HepG2 (cell line): ENCODE measurements at regions not wholly inside any gene's neighbourhood (a gene's known extent, or its start where the extent isn't known, plus 50 kb on each side); places are given as distances from the start of the nearest gene placed in this dataset.

Source experiments
- AHR ChIP-seq: IDR thresholded peaks from 2 replicates; pipeline ENCODE4 v1.6.1; 2018; ENCODE audit warnings: missing genetic modification reagents, missing compliant biosample characterization
- ARID2 ChIP-seq: sonication (generic); formaldehyde crosslinking; IDR thresholded peaks from 2 replicates; pipeline ENCODE4 v1.8.1; 2022; ENCODE audit warnings: mild to moderate bottlenecking, missing genetic modification reagents, borderline replicate concordance
- ATF3 ChIP-seq: sonication (generic); formaldehyde crosslinking; IDR thresholded peaks from 2 replicates; pipeline ENCODE4 v1.4.0; 2020; ENCODE audit warnings: missing genetic modification reagents
- BATF2 ChIP-seq: sonication (generic); formaldehyde crosslinking; IDR thresholded peaks from 2 replicates; pipeline ENCODE4 v1.8.0; 2022; ENCODE audit warnings: mild to moderate bottlenecking, missing genetic modification reagents, moderate library complexity
- FOXM1 ChIP-seq: sonication (generic); formaldehyde crosslinking; IDR thresholded peaks from 2 replicates; pipeline ENCODE4 v1.5.0; 2020; ENCODE audit warnings: missing genetic modification reagents
- JARID2 ChIP-seq: sonication (generic); formaldehyde crosslinking; IDR thresholded peaks from 2 replicates; pipeline ENCODE4 v1.8.1; 2023; ENCODE audit warnings: missing genetic modification reagents, inconsistent platforms; ENCODE audit not compliant: insufficient replicate concordance
- JDP2 ChIP-seq: sonication (generic); formaldehyde crosslinking; IDR thresholded peaks from 2 replicates; pipeline ENCODE4 v1.8.1; 2022; ENCODE audit warnings: missing genetic modification reagents, borderline replicate concordance
- MATR3 ChIP-seq: sonication (generic); formaldehyde crosslinking; IDR thresholded peaks from 2 replicates; pipeline ENCODE4 v1.4.0; 2020; ENCODE audit warnings: missing genetic modification reagents
- MTA3 ChIP-seq: sonication (generic); formaldehyde crosslinking; IDR thresholded peaks from 2 replicates; pipeline ENCODE4 v1.4.0; 2020; ENCODE audit warnings: missing genetic modification reagents
- MTERF4 ChIP-seq: sonication (generic); formaldehyde crosslinking; IDR thresholded peaks from 2 replicates; pipeline ENCODE4 v1.8.0; 2023; ENCODE audit warnings: mild to moderate bottlenecking, missing genetic modification reagents
- POLR2AphosphoS2 ChIP-seq: IDR thresholded peaks from 2 replicates; pipeline ENCODE4 v1.6.1; 2011; ENCODE audit warnings: low read depth, low read length, improper control_type of control experiment
- RCOR2 ChIP-seq: IDR thresholded peaks from 2 replicates; pipeline ENCODE4 v1.6.1; 2016; ENCODE audit warnings: missing biosample characterization, missing genetic modification reagents
- RNF219 ChIP-seq: sonication (generic); formaldehyde crosslinking; IDR thresholded peaks from 2 replicates; pipeline ENCODE4 v1.5.0; 2020; ENCODE audit warnings: mild to moderate bottlenecking, missing genetic modification reagents
- SMAD3 ChIP-seq: sonication (generic); formaldehyde crosslinking; IDR thresholded peaks from 2 replicates; pipeline ENCODE4 v1.4.0; 2020; ENCODE audit warnings: missing genetic modification reagents
- TBL1XR1 ChIP-seq: fragments of 150-350 bp; IDR thresholded peaks from 2 replicates; pipeline ENCODE4 v1.6.1; 2014; ENCODE audit warnings: borderline replicate concordance, low read length; ENCODE audit not compliant: partially characterized antibody
- TRAFD1 ChIP-seq: sonication (generic); formaldehyde crosslinking; IDR thresholded peaks from 2 replicates; pipeline ENCODE4 v1.5.1; 2020; ENCODE audit warnings: missing genetic modification reagents, mild to moderate bottlenecking, borderline replicate concordance
- WIZ ChIP-seq: sonication (generic); formaldehyde crosslinking; IDR thresholded peaks from 2 replicates; pipeline ENCODE4 v1.5.1; 2020; ENCODE audit warnings: mild to moderate bottlenecking, missing genetic modification reagents
- ZNF263 ChIP-seq: sonication (generic); formaldehyde crosslinking; IDR thresholded peaks from 2 replicates; pipeline ENCODE4 v1.4.0; 2020; ENCODE audit warnings: missing genetic modification reagents
- ZNF281 ChIP-seq: sonication (generic); formaldehyde crosslinking; IDR thresholded peaks from 2 replicates; pipeline ENCODE4 v1.4.0; 2020; ENCODE audit warnings: missing genetic modification reagents, borderline replicate concordance
- ZNF441 ChIP-seq: sonication (generic); formaldehyde crosslinking; IDR thresholded peaks from 2 replicates; pipeline ENCODE4 v1.7.0; 2021; ENCODE audit warnings: missing genetic modification reagents, borderline replicate concordance
- ZNF619 ChIP-seq: sonication (generic); formaldehyde crosslinking; IDR thresholded peaks from 2 replicates; pipeline ENCODE4 v1.4.0; 2020; ENCODE audit warnings: mild to moderate bottlenecking, missing genetic modification reagents

GRCh38 chr3:8443829-8444791 is 57.5 kb upstream of the LMCD1 start (continued):
- TF ChIP-seq MATR3 (CRISPR knock-in tag): no peak
- TF ChIP-seq SMAD3: peak; percentile 93
- TF ChIP-seq TBL1XR1: peak; percentile 98
- peak; percentile 84; the same call in 1 of the 2 replicates for TF ChIP-seq AHR (CRISPR knock-in tag)
- no peak for TF ChIP-seq BATF2 (CRISPR knock-in tag)
- no peak for TF ChIP-seq POLR2AphosphoS2
- TF ChIP-seq RNF219 (CRISPR knock-in tag): no peak
- no peak for TF ChIP-seq MTERF4 (CRISPR knock-in tag)
- TF ChIP-seq RCOR2: no peak
- no peak for TF ChIP-seq ZNF441 (CRISPR knock-in tag)
- no peak for TF ChIP-seq JDP2 (CRISPR knock-in tag)
- TF ChIP-seq ZNF281: no peak; the same call in 1 of the 2 replicates
- TF ChIP-seq ATF3 (CRISPR knock-in tag): peak; percentile 54
- no peak for TF ChIP-seq TRAFD1
- no peak for TF ChIP-seq WIZ (CRISPR knock-in tag)
- peak; percentile 55; the same call in 1 of the 2 replicates for TF ChIP-seq ARID2 (CRISPR knock-in tag)
- TF ChIP-seq FOXM1: no peak
- peak; percentile 66; the same call in 1 of the 2 replicates for TF ChIP-seq ZNF263 (CRISPR knock-in tag)
- TF ChIP-seq ZNF619: no peak
- TF ChIP-seq MTA3 (CRISPR knock-in tag): no peak
- no peak for TF ChIP-seq JARID2 (CRISPR knock-in tag)
